Liver (tissue), 8 donors: ENCODE measurements at regions not wholly inside any gene's neighbourhood (a gene's known extent, or its start where the extent isn't known, plus 50 kb on each side); places are given as distances from the start of the nearest gene placed in this dataset.

Experiments
- DNase-seq: peaks from one replicate; pipeline ENCODE4 v3.0.0-alpha.2; 2017; ENCODE audit warnings: low spot score
- H3K27ac ChIP-seq, 2 donors: one replicate each; pipeline ENCODE4 v1.7.0; 2013; ENCODE audit warnings: inconsistent platforms in 2 of 2, low read length in 2 of 2, control low read depth in 1 of 2, low read depth in 1 of 2, mild to moderate bottlenecking in 1 of 2
- H3K27me3 ChIP-seq, 4 donors: one replicate each; pipeline versions ENCODE4 v1.6.1 to v1.7.0; 2013; ENCODE audit warnings: low read length in 3 of 4, inconsistent platforms in 1 of 4, mild to moderate bottlenecking in 1 of 4, moderate library complexity in 1 of 4; ENCODE audit not compliant: control insufficient read depth in 4 of 4, insufficient read depth in 4 of 4
- H3K36me3 ChIP-seq, 4 donors: one replicate each; pipeline versions ENCODE4 v1.6.1 to v1.7.0; 2013; ENCODE audit warnings: low read length in 3 of 4, mild to moderate bottlenecking in 3 of 4, low read depth in 1 of 4, moderate library complexity in 1 of 4; ENCODE audit not compliant: control insufficient read depth in 4 of 4, insufficient read depth in 3 of 4
- H3K4me1 ChIP-seq, 4 donors: one replicate each; pipeline versions ENCODE4 v1.6.1 to v1.7.0; 2013; ENCODE audit warnings: low read length in 3 of 4, mild to moderate bottlenecking in 3 of 4, moderate library complexity in 1 of 4; ENCODE audit not compliant: control insufficient read depth in 4 of 4, insufficient read depth in 4 of 4
- H3K4me3 ChIP-seq, 3 donors: one replicate each; pipeline versions ENCODE4 v1.6.1 to v1.7.0; 2013; ENCODE audit warnings: low read length in 3 of 3, control low read depth in 1 of 3, low read depth in 1 of 3, mild to moderate bottlenecking in 1 of 3
- H3K9ac ChIP-seq, 2 donors: one replicate each; pipeline ENCODE4 v1.7.0; 2013; ENCODE audit warnings: low read length in 2 of 2, mild to moderate bottlenecking in 2 of 2, moderate library complexity in 2 of 2, control low read depth in 1 of 2, low read depth in 1 of 2
- H3K9me3 ChIP-seq, 4 donors: one replicate each; pipeline versions ENCODE4 v1.6.1 to v1.7.0; 2013; ENCODE audit warnings: low read length in 3 of 4; ENCODE audit not compliant: control insufficient read depth in 4 of 4
- EGR1 ChIP-seq, 2 donors: IDR thresholded peaks; 2 replicates each; pipeline ENCODE4 v1.6.1; 2016 to 2018; ENCODE audit warnings: antibody characterized with exemption in 2 of 2, low read depth in 2 of 2
- FOXA1 ChIP-seq: IDR thresholded peaks from 2 replicates; pipeline ENCODE4 v1.6.1; 2016; ENCODE audit warnings: antibody characterized with exemption
- GABPA ChIP-seq, 2 donors: IDR thresholded peaks in 1 of 2; conservative IDR thresholded peaks in 1 of 2; 2 replicates each; pipeline ENCODE4 v1.6.1; 2016; ENCODE audit warnings: antibody characterized with exemption in 2 of 2, mild to moderate bottlenecking in 1 of 2, moderate library complexity in 1 of 2
- HNF4A ChIP-seq, 2 donors: conservative IDR thresholded peaks; 2 replicates each; pipeline ENCODE4 v1.6.1; 2016; ENCODE audit warnings: antibody characterized with exemption in 2 of 2, mild to moderate bottlenecking in 2 of 2
- HNF4G ChIP-seq: IDR thresholded peaks from 2 replicates; pipeline ENCODE4 v1.6.1; 2016; ENCODE audit warnings: antibody characterized with exemption
- JUND ChIP-seq, 2 donors: IDR thresholded peaks; 2 replicates each; pipeline ENCODE4 v1.6.1; 2016; ENCODE audit warnings: antibody characterized with exemption in 2 of 2
- MAX ChIP-seq: IDR thresholded peaks from 2 replicates; pipeline ENCODE4 v1.6.1; 2016; ENCODE audit warnings: antibody characterized with exemption
- NR2F2 ChIP-seq: IDR thresholded peaks from 2 replicates; pipeline ENCODE4 v1.6.1; 2016; ENCODE audit warnings: antibody characterized with exemption
- RAD21 ChIP-seq, 2 donors: IDR thresholded peaks; 2 replicates each; pipeline ENCODE4 v1.6.1; 2016; ENCODE audit warnings: antibody characterized with exemption in 2 of 2, mild to moderate bottlenecking in 2 of 2
- RXRA ChIP-seq, 2 donors: IDR thresholded peaks; 2 replicates each; pipeline ENCODE4 v1.6.1; 2017 to 2018; ENCODE audit warnings: antibody characterized with exemption in 2 of 2, mild to moderate bottlenecking in 1 of 2
- SP1 ChIP-seq: IDR thresholded peaks from 2 replicates; pipeline ENCODE4 v1.6.1; 2018; ENCODE audit warnings: antibody characterized with exemption, mild to moderate bottlenecking
- TAF1 ChIP-seq: conservative IDR thresholded peaks from 2 replicates; pipeline ENCODE4 v1.6.1; 2016; ENCODE audit warnings: antibody characterized with exemption, mild to moderate bottlenecking
- YY1 ChIP-seq: IDR thresholded peaks from 2 replicates; pipeline ENCODE4 v1.6.1; 2016; ENCODE audit warnings: antibody characterized with exemption, mild to moderate bottlenecking
- ZBTB33 ChIP-seq: IDR thresholded peaks from 2 replicates; pipeline ENCODE4 v1.6.1; 2016; ENCODE audit warnings: antibody characterized with exemption
- WGBS: extraction: QIAGEN DNeasy Blood & Tissue Kit; methylation state at CpG from one replicate; pipeline ENCODE4 v1.1.7; 2013; 5-methylcytosine and 5-hydroxymethylcytosine counted together
- TF ChIP-seq, protein P1 (sequence below): IDR thresholded peaks from 2 replicates; pipeline ENCODE4 v1.6.1; 2016; ENCODE audit warnings: antibody characterized with exemption
- TF ChIP-seq, protein P2 (sequence below): fragments of 150-350 bp; IDR thresholded peaks from 2 replicates; pipeline ENCODE4 v1.5.1; 2017; ENCODE audit warnings: improper control_type of control experiment, low read depth, low read length; ENCODE audit not compliant: missing input control
- TF ChIP-seq, protein P3 (sequence below): IDR thresholded peaks from 2 replicates; pipeline ENCODE4 v1.6.1; 2016; ENCODE audit warnings: antibody characterized with exemption, mild to moderate bottlenecking
- donor health status: healthy.
- donor health status: healthy.
- donor health status: healthy.
- donor health status: healthy.
- donor health status: healthy.

GRCh38 chr22:49278340-49278739 lies 549.3 kb downstream of the BRD1 start:
- H3K27me3 ChIP-seq = no peaks in the 10 kb centered on the region
- H3K9ac ChIP-seq = no peak overlapping the region
- no peak for DNase-seq
- TF ChIP-seq FOXA1 (no peak), HNF4A (conservative IDR thresholded peaks at IDR 0.05) (no peak), GABPA (IDR thresholded peaks at IDR 0.05 in 1 of 2, conservative IDR thresholded peaks at IDR 0.05 in 1 of 2) (no peak), ZBTB33 (no peak), NR2F2 (no peak)
- H3K9me3 ChIP-seq = no peaks in the 10 kb centered on the region
- no peaks in the 10 kb centered on the region for H3K36me3 ChIP-seq
- 74% methylated on average over 9 of the region's 9 CpGs for WGBS
- H3K27ac ChIP-seq = no peak overlapping the region
- no peaks in the 10 kb centered on the region for H3K4me1 ChIP-seq
- H3K4me3 ChIP-seq = no peak overlapping the region

GRCh38 chr22:49276567-49276966 lies 551.1 kb downstream of the BRD1 start:
- no peak overlapping the region for H3K4me3 ChIP-seq
- 78% methylated on average over 10 of the region's 10 CpGs for WGBS
- no peaks in the 10 kb centered on the region for H3K9me3 ChIP-seq

More at GRCh38 chr22:49276567-49276966, 551.1 kb downstream of the BRD1 start:
- TF ChIP-seq MAX (no peak), YY1 (no peak), NR2F2 (no peak), ZBTB33 (no peak), RAD21 (IDR thresholded peaks at IDR 0.05) (no peak), GABPA (IDR thresholded peaks at IDR 0.05 in 1 of 2, conservative IDR thresholded peaks at IDR 0.05 in 1 of 2) (no peak), HNF4A (conservative IDR thresholded peaks at IDR 0.05) (no peak), JUND (IDR thresholded peaks at IDR 0.05) (no peak), HNF4G (no peak), FOXA1 (no peak), EGR1 (IDR thresholded peaks at IDR 0.05; ENCODE audit: low read depth in 2 of 2) (no peak), RXRA (IDR thresholded peaks at IDR 0.05) (no peak), TAF1 (no peak), SP1 (no peak)
- TF ChIP-seq, protein P1, sequence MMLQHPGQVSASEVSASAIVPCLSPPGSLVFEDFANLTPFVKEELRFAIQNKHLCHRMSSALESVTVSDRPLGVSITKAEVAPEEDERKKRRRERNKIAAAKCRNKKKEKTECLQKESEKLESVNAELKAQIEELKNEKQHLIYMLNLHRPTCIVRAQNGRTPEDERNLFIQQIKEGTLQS = no peak
- TF ChIP-seq, protein P2, sequence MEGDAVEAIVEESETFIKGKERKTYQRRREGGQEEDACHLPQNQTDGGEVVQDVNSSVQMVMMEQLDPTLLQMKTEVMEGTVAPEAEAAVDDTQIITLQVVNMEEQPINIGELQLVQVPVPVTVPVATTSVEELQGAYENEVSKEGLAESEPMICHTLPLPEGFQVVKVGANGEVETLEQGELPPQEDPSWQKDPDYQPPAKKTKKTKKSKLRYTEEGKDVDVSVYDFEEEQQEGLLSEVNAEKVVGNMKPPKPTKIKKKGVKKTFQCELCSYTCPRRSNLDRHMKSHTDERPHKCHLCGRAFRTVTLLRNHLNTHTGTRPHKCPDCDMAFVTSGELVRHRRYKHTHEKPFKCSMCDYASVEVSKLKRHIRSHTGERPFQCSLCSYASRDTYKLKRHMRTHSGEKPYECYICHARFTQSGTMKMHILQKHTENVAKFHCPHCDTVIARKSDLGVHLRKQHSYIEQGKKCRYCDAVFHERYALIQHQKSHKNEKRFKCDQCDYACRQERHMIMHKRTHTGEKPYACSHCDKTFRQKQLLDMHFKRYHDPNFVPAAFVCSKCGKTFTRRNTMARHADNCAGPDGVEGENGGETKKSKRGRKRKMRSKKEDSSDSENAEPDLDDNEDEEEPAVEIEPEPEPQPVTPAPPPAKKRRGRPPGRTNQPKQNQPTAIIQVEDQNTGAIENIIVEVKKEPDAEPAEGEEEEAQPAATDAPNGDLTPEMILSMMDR = no peak
- TF ChIP-seq, protein P3, sequence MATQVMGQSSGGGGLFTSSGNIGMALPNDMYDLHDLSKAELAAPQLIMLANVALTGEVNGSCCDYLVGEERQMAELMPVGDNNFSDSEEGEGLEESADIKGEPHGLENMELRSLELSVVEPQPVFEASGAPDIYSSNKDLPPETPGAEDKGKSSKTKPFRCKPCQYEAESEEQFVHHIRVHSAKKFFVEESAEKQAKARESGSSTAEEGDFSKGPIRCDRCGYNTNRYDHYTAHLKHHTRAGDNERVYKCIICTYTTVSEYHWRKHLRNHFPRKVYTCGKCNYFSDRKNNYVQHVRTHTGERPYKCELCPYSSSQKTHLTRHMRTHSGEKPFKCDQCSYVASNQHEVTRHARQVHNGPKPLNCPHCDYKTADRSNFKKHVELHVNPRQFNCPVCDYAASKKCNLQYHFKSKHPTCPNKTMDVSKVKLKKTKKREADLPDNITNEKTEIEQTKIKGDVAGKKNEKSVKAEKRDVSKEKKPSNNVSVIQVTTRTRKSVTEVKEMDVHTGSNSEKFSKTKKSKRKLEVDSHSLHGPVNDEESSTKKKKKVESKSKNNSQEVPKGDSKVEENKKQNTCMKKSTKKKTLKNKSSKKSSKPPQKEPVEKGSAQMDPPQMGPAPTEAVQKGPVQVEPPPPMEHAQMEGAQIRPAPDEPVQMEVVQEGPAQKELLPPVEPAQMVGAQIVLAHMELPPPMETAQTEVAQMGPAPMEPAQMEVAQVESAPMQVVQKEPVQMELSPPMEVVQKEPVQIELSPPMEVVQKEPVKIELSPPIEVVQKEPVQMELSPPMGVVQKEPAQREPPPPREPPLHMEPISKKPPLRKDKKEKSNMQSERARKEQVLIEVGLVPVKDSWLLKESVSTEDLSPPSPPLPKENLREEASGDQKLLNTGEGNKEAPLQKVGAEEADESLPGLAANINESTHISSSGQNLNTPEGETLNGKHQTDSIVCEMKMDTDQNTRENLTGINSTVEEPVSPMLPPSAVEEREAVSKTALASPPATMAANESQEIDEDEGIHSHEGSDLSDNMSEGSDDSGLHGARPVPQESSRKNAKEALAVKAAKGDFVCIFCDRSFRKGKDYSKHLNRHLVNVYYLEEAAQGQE = no peak
- H3K27ac ChIP-seq = no peak overlapping the region
- no peaks in the 10 kb centered on the region for H3K36me3 ChIP-seq
- H3K27me3 ChIP-seq = peaks cover 0 to 5% (median 0%) of the 10 kb centered on the region in 4 donors
- H3K4me1 ChIP-seq = no peaks in the 10 kb centered on the region
- H3K9ac ChIP-seq = no peak overlapping the region
- no peak for DNase-seq
